G401.6 (cell line): ENCODE measurements at regions not wholly inside any gene's neighbourhood (a gene's known extent, or its start where the extent isn't known, plus 50 kb on each side); places are given as distances from the start of the nearest gene placed in this dataset.
A peak's percentile ranks its signal among the peaks of the same experiment; 100 is the strongest.
"Not testable (repeated sequence)": the region's sequence is repeated elsewhere in the genome, so short reads cannot be mapped to it uniquely, and the experiment has no call there.

Experiments
- FAIRE-seq: peaks from 2 replicates; lab custom pipeline; 2012; peaks lifted over from hg19 to GRCh38; lab: Jason Lieb, UNC

GRCh38 chr6:803191-803977, 110.4 kb upstream of the EXOC2 start:
- no peak for FAIRE-seq

GRCh38 chr6:802701-803100, 109.8 kb upstream of the EXOC2 start:
- no peak for FAIRE-seq

GRCh38 chr6:802223-802622, 109.3 kb upstream of the EXOC2 start:
- not testable (repeated sequence) for FAIRE-seq

GRCh38 chr6:799769-800168, 106.8 kb upstream of the EXOC2 start:
- no peak for FAIRE-seq

- FAIRE-seq, result peak; percentile 84
Measured at GRCh38 chr6:797479-798077, 104.6 kb upstream of the EXOC2 start.

- no peak for FAIRE-seq
Measured at GRCh38 chr6:795046-795685, 102.2 kb upstream of the EXOC2 start.

GRCh38 chr6:793261-793660, 100.3 kb upstream of the EXOC2 start:
- FAIRE-seq, result no peak

GRCh38 chr6:792662-793061, 99.7 kb upstream of the EXOC2 start:
- FAIRE-seq, result no peak

- no peak for FAIRE-seq
Measured at GRCh38 chr6:788058-788457, 95.1 kb upstream of the EXOC2 start.

GRCh38 chr6:786946-787763, 94.2 kb upstream of the EXOC2 start:
- peak; percentile 77 for FAIRE-seq

GRCh38 chr6:783966-784735, 91.2 kb upstream of the EXOC2 start:
- no peak for FAIRE-seq

- no peak for FAIRE-seq
Measured at GRCh38 chr6:782141-782540, 89.2 kb upstream of the EXOC2 start.

GRCh38 chr6:781350-781961, 88.5 kb upstream of the EXOC2 start:
- no peak for FAIRE-seq

- no peak for FAIRE-seq
Measured at GRCh38 chr6:780706-781105, 87.8 kb upstream of the EXOC2 start.

- FAIRE-seq, result no peak
Measured at GRCh38 chr6:776951-777350, 84.0 kb upstream of the EXOC2 start.

- no peak for FAIRE-seq
Measured at GRCh38 chr6:776528-776931, 83.6 kb upstream of the EXOC2 start.

- FAIRE-seq, result no peak
Measured at GRCh38 chr6:775863-776262, 82.9 kb upstream of the EXOC2 start.

GRCh38 chr6:771683-772082, 78.7 kb upstream of the EXOC2 start:
- not testable (repeated sequence) for FAIRE-seq

- no peak for FAIRE-seq
Measured at GRCh38 chr6:767755-768512, 75.0 kb upstream of the EXOC2 start.

GRCh38 chr6:766625-767024, 73.7 kb upstream of the EXOC2 start:
- FAIRE-seq, result no peak

- no peak for FAIRE-seq
Measured at GRCh38 chr6:761997-762396, 69.1 kb upstream of the EXOC2 start.
